SK-N-MC (cell line): ENCODE measurements at regions not wholly inside any gene's neighbourhood (a gene's known extent, or its start where the extent isn't known, plus 50 kb on each side); places are given as distances from the start of the nearest gene placed in this dataset.

ENCODE experiments used
- EZH2 ChIP-seq: fragments of 200-600 bp; sonication (generic); IDR thresholded peaks from one replicate; pipeline ENCODE4 v1.6.1; 2017; ENCODE audit warnings: antibody characterized with exemption
- POLR2AphosphoS5 ChIP-seq: IDR thresholded peaks from 2 replicates; pipeline ENCODE4 v1.6.1; 2012; ENCODE audit warnings: mild to moderate bottlenecking, low read depth, low read length, borderline replicate concordance

- no peak for TF ChIP-seq EZH2
- no peak for TF ChIP-seq POLR2AphosphoS5
These were observed 216.8 kb downstream of the NMUR2 start for GRCh38 chr5:152188251-152188650.
